H9 (cell line): ENCODE measurements at regions not wholly inside any gene's neighbourhood (a gene's known extent, or its start where the extent isn't known, plus 50 kb on each side); places are given as distances from the start of the nearest gene placed in this dataset.
A peak's percentile ranks its signal among the peaks of the same experiment; 100 is the strongest.

Experiments
- DNase-seq: peaks from one replicate; pipeline ENCODE4 v3.0.0-alpha.2; 2017
- H2AFZ ChIP-seq: one replicate; pipeline ENCODE4 v1.6.1; 2013; ENCODE audit warnings: mild to moderate bottlenecking, low read length, control low read depth, moderate library complexity
- H2AK5ac ChIP-seq: 2 replicates; pipeline ENCODE4 v1.6.1; 2013; ENCODE audit warnings: low read length, control low read depth, mixed read lengths; ENCODE audit not compliant: insufficient read length
- H2BK120ac ChIP-seq: one replicate; pipeline ENCODE4 v1.6.1; 2013; ENCODE audit warnings: low read depth, mild to moderate bottlenecking, low read length, control low read depth, inconsistent platforms; ENCODE audit not compliant: poor library complexity, severe bottlenecking
- H2BK12ac ChIP-seq: 2 replicates; pipeline ENCODE4 v1.6.1; 2013; ENCODE audit warnings: low read length, control low read depth, mixed read lengths, low read depth; ENCODE audit not compliant: insufficient read length
- H2BK15ac ChIP-seq: 2 replicates; pipeline ENCODE4 v1.6.1; 2013; ENCODE audit warnings: low read depth, low read length, control low read depth
- H2BK20ac ChIP-seq: one replicate; pipeline ENCODE4 v1.6.1; 2013; ENCODE audit warnings: low read depth, mild to moderate bottlenecking, low read length, control low read depth, inconsistent platforms; ENCODE audit not compliant: poor library complexity, severe bottlenecking
- H2BK5ac ChIP-seq: 2 replicates; pipeline ENCODE4 v1.6.1; 2013; ENCODE audit warnings: low read length, control low read depth, mixed read lengths; ENCODE audit not compliant: insufficient read length
- H3K14ac ChIP-seq: 2 replicates; pipeline ENCODE4 v1.6.1; 2013; ENCODE audit warnings: low read length, control low read depth; ENCODE audit not compliant: insufficient read depth
- H3K18ac ChIP-seq: 2 replicates; pipeline ENCODE4 v1.6.1; 2013; ENCODE audit warnings: low read depth, mild to moderate bottlenecking, mixed read lengths, low read length, control low read depth; ENCODE audit not compliant: insufficient read length
- H3K23ac ChIP-seq: 2 replicates; pipeline ENCODE4 v1.6.1; 2013; ENCODE audit warnings: low read length, control low read depth, mixed read lengths, low read depth; ENCODE audit not compliant: insufficient read length
- H3K23me2 ChIP-seq: 2 replicates; pipeline ENCODE4 v1.6.1; 2013; ENCODE audit warnings: low read depth, mild to moderate bottlenecking, mixed read lengths, low read length, control low read depth; ENCODE audit not compliant: insufficient read length, poor library complexity, severe bottlenecking
- H3K27ac ChIP-seq: 2 replicates; pipeline ENCODE4 v1.5.1; 2013; ENCODE audit warnings: low read length, control low read depth, mixed read lengths, low read depth; ENCODE audit not compliant: insufficient read length
- H3K27me3 ChIP-seq: 2 replicates; pipeline ENCODE4 v1.6.1; 2013; ENCODE audit warnings: low read length, control low read depth, inconsistent platforms; ENCODE audit not compliant: insufficient read depth
- H3K4ac ChIP-seq: 2 replicates; pipeline ENCODE4 v1.6.1; 2013; ENCODE audit warnings: low read depth, mild to moderate bottlenecking, control low read depth, inconsistent platforms, low read length, moderate library complexity
- H3K4me1 ChIP-seq: 2 replicates; pipeline ENCODE4 v1.6.1; 2013; ENCODE audit warnings: low read length, control low read depth, inconsistent platforms; ENCODE audit not compliant: insufficient read depth
- H3K4me2 ChIP-seq: 2 replicates; pipeline ENCODE4 v1.6.1; 2013; ENCODE audit warnings: low read length, control low read depth, mixed read lengths; ENCODE audit not compliant: insufficient read length, insufficient read depth
- H3K56ac ChIP-seq: 2 replicates; pipeline ENCODE4 v1.6.1; 2013; ENCODE audit warnings: low read depth, mild to moderate bottlenecking, mixed read lengths, low read length, control low read depth; ENCODE audit not compliant: insufficient read length
- H3K79me1 ChIP-seq: 2 replicates; pipeline ENCODE4 v1.6.1; 2013; ENCODE audit warnings: low read depth, mild to moderate bottlenecking, moderate library complexity, low read length, control low read depth, inconsistent platforms; ENCODE audit not compliant: insufficient read depth, poor library complexity, severe bottlenecking
- H3K79me2 ChIP-seq: 2 replicates; pipeline ENCODE4 v1.6.1; 2013; ENCODE audit warnings: low read length, control low read depth, inconsistent platforms; ENCODE audit not compliant: insufficient read depth
- H3K9ac ChIP-seq: 2 replicates; pipeline ENCODE4 v1.6.1; 2013; ENCODE audit warnings: low read length, control low read depth, mixed read lengths; ENCODE audit not compliant: insufficient read length; ENCODE audit errors: extremely low read depth
- H3K9me3 ChIP-seq: one replicate; pipeline ENCODE4 v1.6.1; 2013; ENCODE audit warnings: low read depth, low read length, inconsistent platforms; ENCODE audit not compliant: control insufficient read depth
- H3T11ph ChIP-seq: one replicate; pipeline ENCODE4 v1.6.1; 2013; ENCODE audit warnings: mild to moderate bottlenecking, low read length, control low read depth, inconsistent platforms
- H4K20me1 ChIP-seq: one replicate; pipeline ENCODE4 v1.6.1; 2013; ENCODE audit not compliant: control insufficient read depth, insufficient read length, insufficient read depth
- H4K5ac ChIP-seq: 2 replicates; pipeline ENCODE4 v1.6.1; 2013; ENCODE audit warnings: low read depth, mild to moderate bottlenecking, mixed read lengths, low read length, control low read depth; ENCODE audit not compliant: insufficient read length
- H4K8ac ChIP-seq: replicated peaks from 2 replicates; pipeline ENCODE4 v1.6.1; 2013; ENCODE audit warnings: low read length, control low read depth, mixed read lengths, low read depth; ENCODE audit not compliant: insufficient read length
- H4K91ac ChIP-seq: 2 replicates; pipeline ENCODE4 v1.6.1; 2013; ENCODE audit warnings: low read depth, mild to moderate bottlenecking, moderate library complexity, mixed read lengths, low read length, control low read depth; ENCODE audit not compliant: insufficient read length
- H3K27ac Mint-ChIP-seq, 3 experiments: 2 replicates in 2 of 3; 3 replicates in 1 of 3; pipeline ENCODE4 v1.8.0; 2020 to 2021; ENCODE audit warnings: mixed read lengths in 3 of 3, mild to moderate bottlenecking in 1 of 3, moderate library complexity in 1 of 3
- H3K27me3 Mint-ChIP-seq: 2 replicates; pipeline ENCODE4 v1.8.0; 2021; ENCODE audit warnings: low read depth, mild to moderate bottlenecking, moderate library complexity, mixed read lengths
- H3K36me3 Mint-ChIP-seq, 3 experiments: 2 replicates in 2 of 3; 3 replicates in 1 of 3; pipeline ENCODE4 v1.8.0; 2020 to 2021; ENCODE audit warnings: low read depth in 3 of 3, mixed read lengths in 3 of 3; ENCODE audit not compliant: insufficient read depth in 1 of 3
- H3K4me1 Mint-ChIP-seq, 2 experiments: 2 replicates each; pipeline ENCODE4 v1.8.0; 2020; ENCODE audit warnings: mixed read lengths in 2 of 2
- H3K4me3 Mint-ChIP-seq, 2 experiments: 2 replicates in 1 of 2; 3 replicates in 1 of 2; pipeline ENCODE4 v1.8.0; 2020 to 2021; ENCODE audit warnings: mild to moderate bottlenecking in 2 of 2, mixed read lengths in 2 of 2, moderate library complexity in 1 of 2
- H3K9me3 Mint-ChIP-seq, 2 experiments: 2 replicates in 1 of 2; 3 replicates in 1 of 2; pipeline ENCODE4 v1.8.0; 2020; ENCODE audit warnings: mild to moderate bottlenecking in 2 of 2, mixed read lengths in 2 of 2, moderate library complexity in 1 of 2
- CTCF ChIP-seq: fragments of 200-600 bp; sonication (generic); conservative IDR thresholded peaks from 3 replicates; pipeline ENCODE4 v1.8.0; 2021; ENCODE audit warnings: antibody characterized with exemption, mild to moderate bottlenecking
- whole genome bisulfite sequencing: extraction: QIAGEN DNeasy Blood & Tissue Kit; methylation state at CpG from one replicate; pipeline ENCODE4 v1.1.7; 2013; ENCODE audit warnings: missing lambda C conversion rate, low lambda C conversion rate, mixed read lengths; ENCODE audit not compliant: insufficient read length; ENCODE audit errors: extremely low coverage; 5-methylcytosine and 5-hydroxymethylcytosine counted together

- peaks cover 8% of the 10 kb centered on the region for H3K4me1 ChIP-seq
- no peaks in the 10 kb centered on the region for H3K36me3 Mint-ChIP-seq
- no peak overlapping the region for H3K4me3 Mint-ChIP-seq
- no peak overlapping the region for H3K23ac ChIP-seq
- no peaks in the 10 kb centered on the region for H3K27me3 Mint-ChIP-seq
- no peak overlapping the region for H4K5ac ChIP-seq
- H2BK20ac ChIP-seq: no peak overlapping the region
- peaks cover 0 to 2% of the 10 kb centered on the region in 2 experiments; a peak in 2 of 5 replicates for H3K9me3 Mint-ChIP-seq
- H3K14ac ChIP-seq: no peak overlapping the region
- H3T11ph ChIP-seq: no peak overlapping the region
- no peak overlapping the region for H3K4ac ChIP-seq
- H3K27ac Mint-ChIP-seq: no peak overlapping the region
- no peaks in the 10 kb centered on the region for H3K79me1 ChIP-seq
- H2BK120ac ChIP-seq: no peak overlapping the region
- no peak overlapping the region for H2AK5ac ChIP-seq
- no peak for DNase-seq
- H3K79me2 ChIP-seq: no peaks in the 10 kb centered on the region; the same call in 1 of the 2 replicates
- H4K8ac ChIP-seq: no peak overlapping the region
- H3K9ac ChIP-seq: no peak overlapping the region
- H3K9me3 ChIP-seq: no peaks in the 10 kb centered on the region
- no peak overlapping the region for H3K56ac ChIP-seq
- no peaks in the 10 kb centered on the region for H3K27me3 ChIP-seq
- no peak overlapping the region for H2AFZ ChIP-seq
- no peak overlapping the region for H2BK15ac ChIP-seq
- WGBS: no CpG with 5 or more reads among the region's 8 CpGs
- no peak overlapping the region for H2BK5ac ChIP-seq
- H3K4me2 ChIP-seq: no peak overlapping the region
- peaks cover 3% of the 10 kb centered on the region for H3K23me2 ChIP-seq
- H4K20me1 ChIP-seq: no peaks in the 10 kb centered on the region
- peaks cover 23 to 35% of the 10 kb centered on the region in 2 experiments for H3K4me1 Mint-ChIP-seq
- H3K27ac ChIP-seq: no peak overlapping the region
- H2BK12ac ChIP-seq: peak overlapping the region; percentile 33
- no peak overlapping the region for H3K18ac ChIP-seq
- TF ChIP-seq CTCF: no peak
- H4K91ac ChIP-seq: no peak overlapping the region
These were observed 270.3 kb upstream of the CHD6 start for GRCh38 chr20:41888434-41888833.
